ENCODE measurements at regions not wholly inside any gene's neighbourhood (a gene's known extent, or its start where the extent isn't known, plus 50 kb on each side); places are given as distances from the start of the nearest gene placed in this dataset.

GRCh38 chr21:20440338-20440737, 557.9 kb upstream of the NCAM2 start:
- TF ChIP-seq, protein P1, sequence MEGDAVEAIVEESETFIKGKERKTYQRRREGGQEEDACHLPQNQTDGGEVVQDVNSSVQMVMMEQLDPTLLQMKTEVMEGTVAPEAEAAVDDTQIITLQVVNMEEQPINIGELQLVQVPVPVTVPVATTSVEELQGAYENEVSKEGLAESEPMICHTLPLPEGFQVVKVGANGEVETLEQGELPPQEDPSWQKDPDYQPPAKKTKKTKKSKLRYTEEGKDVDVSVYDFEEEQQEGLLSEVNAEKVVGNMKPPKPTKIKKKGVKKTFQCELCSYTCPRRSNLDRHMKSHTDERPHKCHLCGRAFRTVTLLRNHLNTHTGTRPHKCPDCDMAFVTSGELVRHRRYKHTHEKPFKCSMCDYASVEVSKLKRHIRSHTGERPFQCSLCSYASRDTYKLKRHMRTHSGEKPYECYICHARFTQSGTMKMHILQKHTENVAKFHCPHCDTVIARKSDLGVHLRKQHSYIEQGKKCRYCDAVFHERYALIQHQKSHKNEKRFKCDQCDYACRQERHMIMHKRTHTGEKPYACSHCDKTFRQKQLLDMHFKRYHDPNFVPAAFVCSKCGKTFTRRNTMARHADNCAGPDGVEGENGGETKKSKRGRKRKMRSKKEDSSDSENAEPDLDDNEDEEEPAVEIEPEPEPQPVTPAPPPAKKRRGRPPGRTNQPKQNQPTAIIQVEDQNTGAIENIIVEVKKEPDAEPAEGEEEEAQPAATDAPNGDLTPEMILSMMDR (IDR thresholded peaks at IDR 0.05), result no peak
- no peak for TF ChIP-seq SIN3A (IDR thresholded peaks at IDR 0.05; ENCODE audit: borderline replicate concordance, insufficient read depth, low read depth, low read length)
- TF ChIP-seq TCF7L2 (IDR thresholded peaks at IDR 0.05; ENCODE audit: low read depth, low read length), result no peak
- no peak for TF ChIP-seq POLR2AphosphoS5 (IDR thresholded peaks at IDR 0.05; ENCODE audit: low read depth, low read length)
